Mammary epithelial cell (primary cell): ENCODE measurements at regions not wholly inside any gene's neighbourhood (a gene's known extent, or its start where the extent isn't known, plus 50 kb on each side); places are given as distances from the start of the nearest gene placed in this dataset.

Source experiments
- EZH2 ChIP-seq: IDR thresholded peaks from 2 replicates; pipeline ENCODE4 v1.6.1; 2012; ENCODE audit warnings: low read length, inconsistent platforms, borderline replicate concordance
- TF ChIP-seq, protein P1 (sequence below), 2 donors: IDR thresholded peaks in 1 of 2; conservative IDR thresholded peaks in 1 of 2; 2 replicates each; pipeline ENCODE4 v1.5.1; 2011 to 2012; ENCODE audit warnings: inconsistent platforms in 2 of 2, low read length in 2 of 2, mild to moderate bottlenecking in 2 of 2, control low read depth in 1 of 2, low read depth in 1 of 2; ENCODE audit not compliant: insufficient read depth in 1 of 2; ENCODE audit errors: extremely low read depth in 1 of 2

DNA sequence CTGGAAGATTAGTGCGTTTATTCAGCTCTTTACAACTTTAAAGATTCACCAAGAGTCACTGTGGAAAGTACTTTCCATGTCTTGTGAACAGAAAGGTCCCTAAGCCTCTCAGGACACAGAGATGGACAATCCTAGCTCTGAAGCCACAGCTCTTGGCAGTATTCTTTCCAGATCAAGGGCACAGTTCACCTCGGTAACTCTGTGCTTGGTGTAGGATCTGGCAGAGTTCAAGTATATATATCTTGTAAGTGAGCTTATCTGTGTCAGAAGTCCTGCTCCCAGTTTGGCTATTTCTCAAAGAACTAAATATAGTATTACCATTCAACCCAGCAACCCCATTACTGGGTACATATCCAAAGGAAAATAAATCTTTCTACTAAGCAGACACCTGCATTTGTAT lies 183.7 kb downstream of the CBLN1 start:
- TF ChIP-seq, protein P1, sequence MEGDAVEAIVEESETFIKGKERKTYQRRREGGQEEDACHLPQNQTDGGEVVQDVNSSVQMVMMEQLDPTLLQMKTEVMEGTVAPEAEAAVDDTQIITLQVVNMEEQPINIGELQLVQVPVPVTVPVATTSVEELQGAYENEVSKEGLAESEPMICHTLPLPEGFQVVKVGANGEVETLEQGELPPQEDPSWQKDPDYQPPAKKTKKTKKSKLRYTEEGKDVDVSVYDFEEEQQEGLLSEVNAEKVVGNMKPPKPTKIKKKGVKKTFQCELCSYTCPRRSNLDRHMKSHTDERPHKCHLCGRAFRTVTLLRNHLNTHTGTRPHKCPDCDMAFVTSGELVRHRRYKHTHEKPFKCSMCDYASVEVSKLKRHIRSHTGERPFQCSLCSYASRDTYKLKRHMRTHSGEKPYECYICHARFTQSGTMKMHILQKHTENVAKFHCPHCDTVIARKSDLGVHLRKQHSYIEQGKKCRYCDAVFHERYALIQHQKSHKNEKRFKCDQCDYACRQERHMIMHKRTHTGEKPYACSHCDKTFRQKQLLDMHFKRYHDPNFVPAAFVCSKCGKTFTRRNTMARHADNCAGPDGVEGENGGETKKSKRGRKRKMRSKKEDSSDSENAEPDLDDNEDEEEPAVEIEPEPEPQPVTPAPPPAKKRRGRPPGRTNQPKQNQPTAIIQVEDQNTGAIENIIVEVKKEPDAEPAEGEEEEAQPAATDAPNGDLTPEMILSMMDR (conservative IDR thresholded peaks at IDR 0.05 in 1 of 2, IDR thresholded peaks at IDR 0.05 in 1 of 2; ENCODE audit: extremely low read depth in 1 of 2, insufficient read depth in 1 of 2, low read depth in 1 of 2, low read length in 2 of 2) = no peak
- TF ChIP-seq EZH2 = no peak
